ENCODE measurements at regions not wholly inside any gene's neighbourhood (a gene's known extent, or its start where the extent isn't known, plus 50 kb on each side); places are given as distances from the start of the nearest gene placed in this dataset.

GRCh38 chr5:4058899-4059298 is 463.3 kb downstream of the IRX1 start:
- no peak for TF ChIP-seq CEBPB (IDR thresholded peaks at IDR 0.05)
- no peak for TF ChIP-seq RAD21 (IDR thresholded peaks at IDR 0.05; ENCODE audit: low read depth)
- TF ChIP-seq TAF1 (IDR thresholded peaks at IDR 0.05; ENCODE audit: low read depth) = no peak
- TF ChIP-seq MAX (IDR thresholded peaks at IDR 0.05) = no peak
- TF ChIP-seq REST (IDR thresholded peaks at IDR 0.05; ENCODE audit: low read depth) = no peak
- no peak for TF ChIP-seq NFIC (IDR thresholded peaks at IDR 0.05)
- TF ChIP-seq CREB1 (IDR thresholded peaks at IDR 0.05; ENCODE audit: low read depth) = no peak
- no peak for TF ChIP-seq EP300 (IDR thresholded peaks at IDR 0.05; ENCODE audit: borderline replicate concordance)

All from Ishikawa (cell line).